ENCODE measurements at regions not wholly inside any gene's neighbourhood (a gene's known extent, or its start where the extent isn't known, plus 50 kb on each side); places are given as distances from the start of the nearest gene placed in this dataset.

DNA sequence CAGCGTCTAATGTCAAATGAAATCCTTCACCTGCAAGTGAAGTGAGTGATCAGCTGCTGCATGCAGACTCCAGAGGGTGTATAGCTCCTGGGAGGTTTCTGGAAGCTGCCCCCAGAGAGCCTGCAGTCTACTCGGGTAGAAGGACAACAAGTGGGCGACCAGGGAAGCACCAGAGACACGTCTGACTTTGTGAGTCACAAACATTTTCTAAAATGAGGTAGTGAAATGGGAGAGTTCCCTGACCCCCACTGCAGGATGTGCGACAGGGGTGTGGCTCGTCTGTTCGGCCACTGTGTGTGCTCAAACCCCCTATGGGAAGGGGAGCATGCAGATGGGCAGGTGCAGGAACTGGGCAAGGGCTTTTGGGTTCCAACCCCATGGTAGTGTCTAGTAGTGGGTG, 177.1 kb upstream of the PRKCQ start:
- Histone ChIP-seq H3K27ac (no peak overlapping the region), H3K36me3 (no peaks in the 10 kb centered on the region), H3K9me3 (peaks cover 0 to 14% (median 12%) of the 10 kb centered on the region in 8 donors), H3K27me3 (replicated peaks in 1 of 7) (peaks cover 0 to 52% (median 4%) of the 10 kb centered on the region in 7 donors), H3K4me1 (no peaks in the 10 kb centered on the region), H3K4me3 (no peak overlapping the region)
- no peak for DNase-seq
- TF ChIP-seq POLR2A (IDR thresholded peaks at IDR 0.05) (no peak), POLR2AphosphoS5 (IDR thresholded peaks at IDR 0.05) (no peak)
- TF ChIP-seq, protein P1, sequence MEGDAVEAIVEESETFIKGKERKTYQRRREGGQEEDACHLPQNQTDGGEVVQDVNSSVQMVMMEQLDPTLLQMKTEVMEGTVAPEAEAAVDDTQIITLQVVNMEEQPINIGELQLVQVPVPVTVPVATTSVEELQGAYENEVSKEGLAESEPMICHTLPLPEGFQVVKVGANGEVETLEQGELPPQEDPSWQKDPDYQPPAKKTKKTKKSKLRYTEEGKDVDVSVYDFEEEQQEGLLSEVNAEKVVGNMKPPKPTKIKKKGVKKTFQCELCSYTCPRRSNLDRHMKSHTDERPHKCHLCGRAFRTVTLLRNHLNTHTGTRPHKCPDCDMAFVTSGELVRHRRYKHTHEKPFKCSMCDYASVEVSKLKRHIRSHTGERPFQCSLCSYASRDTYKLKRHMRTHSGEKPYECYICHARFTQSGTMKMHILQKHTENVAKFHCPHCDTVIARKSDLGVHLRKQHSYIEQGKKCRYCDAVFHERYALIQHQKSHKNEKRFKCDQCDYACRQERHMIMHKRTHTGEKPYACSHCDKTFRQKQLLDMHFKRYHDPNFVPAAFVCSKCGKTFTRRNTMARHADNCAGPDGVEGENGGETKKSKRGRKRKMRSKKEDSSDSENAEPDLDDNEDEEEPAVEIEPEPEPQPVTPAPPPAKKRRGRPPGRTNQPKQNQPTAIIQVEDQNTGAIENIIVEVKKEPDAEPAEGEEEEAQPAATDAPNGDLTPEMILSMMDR (IDR thresholded peaks at IDR 0.05 in 8 of 11, conservative IDR thresholded peaks at IDR 0.05 in 3 of 11), result no peak
- intact Hi-C loops (cut with DNase I; ENCODE audit: low total_unique reads), result no loop called here
- 44 to 67% (median 58%) methylated on average over 7 of the region's 7 CpGs for WGBS, 5 donors

DNA sequence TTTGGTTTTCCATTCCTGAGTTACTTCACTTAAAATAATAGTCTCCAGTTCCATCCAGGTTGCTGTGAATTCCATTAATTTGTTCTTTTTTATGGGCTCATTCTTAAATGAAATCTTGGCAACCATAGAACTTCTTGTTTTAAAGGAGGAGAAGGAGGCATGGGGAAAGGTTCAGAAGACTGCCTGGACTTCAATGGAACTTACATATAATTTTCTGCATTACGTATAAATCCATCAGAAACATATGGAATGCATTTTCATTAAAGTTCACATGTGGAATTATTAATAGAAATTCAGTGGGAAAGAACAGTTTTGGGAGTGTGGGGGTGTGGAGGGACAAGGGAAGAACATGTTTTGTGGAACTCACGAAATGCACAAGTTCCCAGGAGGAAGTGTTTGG, 176.6 kb upstream of the PRKCQ start:
- peaks cover 0 to 52% (median 4%) of the 10 kb centered on the region in 7 donors for H3K27me3 ChIP-seq (replicated peaks in 1 of 7)
- intact Hi-C loops (cut with DNase I; ENCODE audit: low total_unique reads), result no loop called here
- no peaks in the 10 kb centered on the region for H3K4me1 ChIP-seq

DNA sequence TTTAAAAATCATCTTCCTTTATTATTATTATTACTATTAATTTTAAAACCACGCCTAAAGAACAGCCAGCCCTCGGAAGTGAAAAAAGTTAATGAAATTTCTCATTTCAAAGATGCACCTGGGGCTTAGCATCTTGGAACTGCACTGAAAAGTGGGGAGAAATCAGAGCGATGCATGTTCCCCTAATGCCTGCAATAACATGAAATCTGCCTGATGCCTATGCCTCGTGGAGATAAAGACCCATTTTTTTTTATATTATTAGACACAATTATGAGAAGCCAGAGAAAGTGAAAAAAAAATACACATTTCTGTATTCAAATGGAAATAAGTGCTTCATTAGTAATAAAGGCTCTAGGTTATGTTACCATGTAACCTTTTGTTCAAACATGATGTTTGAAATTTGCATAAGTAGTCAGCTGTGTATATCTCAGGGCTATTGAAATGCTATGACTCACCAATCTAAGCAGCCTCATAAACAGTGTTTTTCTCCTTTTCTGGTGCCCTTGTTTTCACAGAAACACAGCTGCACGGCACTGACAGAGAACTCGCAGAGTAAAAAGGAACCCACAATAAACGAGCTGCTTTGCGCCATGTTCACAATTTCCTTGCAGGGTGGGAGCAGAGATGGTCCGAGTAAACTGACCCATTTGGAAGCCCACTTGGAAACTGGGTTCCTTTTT, 175.8 kb upstream of the PRKCQ start:
- H3K9me3 ChIP-seq, result peaks cover 0 to 10% (median 5%) of the 10 kb centered on the region in 8 donors
- no peak overlapping the region for H3K4me3 ChIP-seq
- H3K27ac ChIP-seq, result no peak overlapping the region
- intact Hi-C loops (cut with DNase I; ENCODE audit: low total_unique reads), result no loop called here
- H3K4me1 ChIP-seq, result no peaks in the 10 kb centered on the region
- DNase-seq, result no peak
- WGBS, 5 donors, result 55 to 62% (median 61%) methylated on average over 9 of the region's 9 CpGs
- peaks cover 0 to 46% (median 4%) of the 10 kb centered on the region in 7 donors for H3K27me3 ChIP-seq (replicated peaks in 1 of 7)
- no peak for TF ChIP-seq POLR2AphosphoS5 (IDR thresholded peaks at IDR 0.05)
- TF ChIP-seq, protein P1 (IDR thresholded peaks at IDR 0.05 in 8 of 11, conservative IDR thresholded peaks at IDR 0.05 in 3 of 11), result no peak
- TF ChIP-seq POLR2A (IDR thresholded peaks at IDR 0.05), result no peak
- no peaks in the 10 kb centered on the region for H3K36me3 ChIP-seq

More for the DNA sequence above, 176.6 kb upstream of the PRKCQ start:
- no peak for DNase-seq
- H3K36me3 ChIP-seq, result no peaks in the 10 kb centered on the region
- H3K9me3 ChIP-seq, result peaks cover 0 to 14% (median 12%) of the 10 kb centered on the region in 8 donors
- H3K27ac ChIP-seq, result no peak overlapping the region
- WGBS, 5 donors, result 43 to 78% (median 67%) methylated on average over 2 of the region's 2 CpGs
- no peak overlapping the region for H3K4me3 ChIP-seq
- no peak for TF ChIP-seq POLR2A (IDR thresholded peaks at IDR 0.05)
- TF ChIP-seq, protein P1 (IDR thresholded peaks at IDR 0.05 in 8 of 11, conservative IDR thresholded peaks at IDR 0.05 in 3 of 11), result no peak
- TF ChIP-seq POLR2AphosphoS5 (IDR thresholded peaks at IDR 0.05), result no peak

DNA sequence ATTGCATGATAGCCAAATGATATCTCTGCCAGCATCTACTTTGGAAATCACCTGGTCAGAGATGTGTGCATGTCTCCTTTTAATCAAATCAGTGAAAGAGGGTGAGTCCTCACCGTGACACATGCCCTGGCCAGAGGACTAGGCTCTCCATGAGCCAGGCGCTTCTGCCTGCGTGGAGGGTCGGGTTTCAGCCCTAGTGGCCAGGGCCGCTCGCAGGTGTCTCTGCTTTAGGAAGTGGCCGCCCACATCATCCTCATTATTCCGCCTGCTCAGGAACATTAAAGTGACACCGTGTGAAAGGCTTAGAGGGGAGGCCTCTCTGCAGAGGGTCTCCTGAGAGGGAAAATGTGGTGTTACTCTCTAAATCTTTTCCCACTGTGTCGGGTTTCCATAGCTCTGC, 173.6 kb upstream of the PRKCQ start:
- no peaks in the 10 kb centered on the region for H3K36me3 ChIP-seq
- intact Hi-C loops (cut with DNase I; ENCODE audit: low total_unique reads), result no loop called here
- peaks cover 0 to 29% (median 4%) of the 10 kb centered on the region in 7 donors for H3K27me3 ChIP-seq (replicated peaks in 1 of 7)
- TF ChIP-seq POLR2AphosphoS5 (IDR thresholded peaks at IDR 0.05) (no peak), POLR2A (IDR thresholded peaks at IDR 0.05) (no peak)
- TF ChIP-seq, protein P1 (IDR thresholded peaks at IDR 0.05 in 8 of 11, conservative IDR thresholded peaks at IDR 0.05 in 3 of 11), result no peak
- H3K9me3 ChIP-seq, result peaks cover 0 to 7% (median 0%) of the 10 kb centered on the region in 8 donors
- no peak for DNase-seq
- no peak overlapping the region for H3K27ac ChIP-seq
- WGBS, 5 donors, result 76 to 94% (median 78%) methylated on average over 10 of the region's 10 CpGs
- H3K4me3 ChIP-seq, result no peak overlapping the region
- H3K4me1 ChIP-seq, result no peaks in the 10 kb centered on the region
